Smooth muscle cell (in vitro differentiated cells): ENCODE measurements at regions not wholly inside any gene's neighbourhood (a gene's known extent, or its start where the extent isn't known, plus 50 kb on each side); places are given as distances from the start of the nearest gene placed in this dataset.

Experiments
- DNase-seq: peaks from one replicate; lab custom pipeline; 2025; ENCODE audit not compliant: unreplicated experiment; lab: John Stamatoyannopoulos, UW
- H2AFZ ChIP-seq: fragments of 200-600 bp; sonication (generic); 2 replicates; pipeline ENCODE4 v1.6.0; 2016; ENCODE audit warnings: antibody characterized with exemption, low read depth, mild to moderate bottlenecking
- H3F3A ChIP-seq: fragments of 200-600 bp; sonication (generic); 2 replicates; pipeline ENCODE4 v1.6.0; 2017; ENCODE audit warnings: antibody characterized with exemption, low read depth
- H3K27ac ChIP-seq: fragments of 200-600 bp; sonication (generic); 2 replicates; pipeline ENCODE4 v1.5.1; 2016; ENCODE audit warnings: low read depth, mild to moderate bottlenecking
- H3K27me3 ChIP-seq: fragments of 200-600 bp; sonication (generic); 2 replicates; pipeline ENCODE4 v1.6.1; 2016; ENCODE audit warnings: low read depth, mild to moderate bottlenecking
- H3K36me3 ChIP-seq: fragments of 200-600 bp; sonication (generic); 2 replicates; pipeline ENCODE4 v1.5.1; 2016; ENCODE audit warnings: low read depth
- H3K4me1 ChIP-seq: fragments of 200-600 bp; sonication (generic); 2 replicates; pipeline ENCODE4 v1.5.1; 2016; ENCODE audit warnings: low read depth
- H3K4me2 ChIP-seq: fragments of 200-600 bp; sonication (generic); 2 replicates; pipeline ENCODE4 v1.6.0; 2016; ENCODE audit warnings: mild to moderate bottlenecking
- H3K4me3 ChIP-seq: fragments of 200-600 bp; sonication (generic); 2 replicates; pipeline ENCODE4 v1.5.1; 2016; ENCODE audit warnings: mild to moderate bottlenecking
- H3K79me2 ChIP-seq: fragments of 200-600 bp; sonication (generic); 2 replicates; pipeline ENCODE4 v1.6.0; 2016; ENCODE audit warnings: low read depth, mild to moderate bottlenecking
- H3K9ac ChIP-seq: fragments of 200-600 bp; sonication (generic); 2 replicates; pipeline ENCODE4 v1.6.0; 2016; ENCODE audit warnings: low read depth
- H3K9me3 ChIP-seq: fragments of 200-600 bp; sonication (generic); replicated peaks from 2 replicates; pipeline ENCODE4 v1.5.1; 2016; ENCODE audit warnings: low read depth
- H4K20me1 ChIP-seq: fragments of 200-600 bp; sonication (generic); 2 replicates; pipeline ENCODE4 v1.6.0; 2016; ENCODE audit warnings: low read depth
- CTCF ChIP-seq: fragments of 200-600 bp; sonication (generic); IDR thresholded peaks from 2 replicates; pipeline ENCODE4 v1.5.1; 2017; ENCODE audit warnings: borderline replicate concordance, mild to moderate bottlenecking, antibody characterized with exemption; ENCODE audit not compliant: insufficient read depth, poor library complexity, severe bottlenecking
- WGBS: methylation state at CpG from one replicate; pipeline ENCODE4 v1.1.7; 2016; ENCODE audit warnings: low lambda C conversion rate; 5-methylcytosine and 5-hydroxymethylcytosine counted together

GRCh38 chr13:97616385-97616784 is 182.4 kb downstream of the RAP2A start:
- no peak for DNase-seq
- TF ChIP-seq CTCF, result no peak
- H2AFZ ChIP-seq, result no peak overlapping the region
- no peak overlapping the region for H3K9ac ChIP-seq
- H3F3A ChIP-seq, result no peaks in the 10 kb centered on the region
- H4K20me1 ChIP-seq, result no peaks in the 10 kb centered on the region
- no peaks in the 10 kb centered on the region for H3K9me3 ChIP-seq
- H3K27me3 ChIP-seq, result peaks cover 4% of the 10 kb centered on the region
- H3K36me3 ChIP-seq, result no peaks in the 10 kb centered on the region
- H3K4me2 ChIP-seq, result no peak overlapping the region
- no peak overlapping the region for H3K27ac ChIP-seq
- H3K4me1 ChIP-seq, result no peaks in the 10 kb centered on the region
- no peak overlapping the region for H3K4me3 ChIP-seq
- no peaks in the 10 kb centered on the region for H3K79me2 ChIP-seq

- H3K9me3 ChIP-seq, result no peaks in the 10 kb centered on the region
- 86% methylated on average over 15 of the region's 15 CpGs for WGBS
- H3K36me3 ChIP-seq, result no peaks in the 10 kb centered on the region
- no peak overlapping the region for H3K27ac ChIP-seq
- H3K4me2 ChIP-seq, result no peak overlapping the region
- H2AFZ ChIP-seq, result no peak overlapping the region
- H3K79me2 ChIP-seq, result no peaks in the 10 kb centered on the region
- no peak for TF ChIP-seq CTCF
- H3F3A ChIP-seq, result no peaks in the 10 kb centered on the region
- peaks cover 3% of the 10 kb centered on the region for H3K27me3 ChIP-seq
- no peak overlapping the region for H3K9ac ChIP-seq
- H3K4me1 ChIP-seq, result no peaks in the 10 kb centered on the region
- no peak for DNase-seq
- no peaks in the 10 kb centered on the region for H4K20me1 ChIP-seq
- H3K4me3 ChIP-seq, result no peak overlapping the region
Observed at GRCh38 chr13:97621025-97621424, 187.1 kb downstream of the RAP2A start.

GRCh38 chr13:97621631-97622030 is 187.7 kb downstream of the RAP2A start:
- H3K9me3 ChIP-seq, result no peaks in the 10 kb centered on the region
- H3K36me3 ChIP-seq, result no peaks in the 10 kb centered on the region
- 71% methylated on average over 10 of the region's 10 CpGs for WGBS
- TF ChIP-seq CTCF, result no peak
- H3K27ac ChIP-seq, result no peak overlapping the region
- no peaks in the 10 kb centered on the region for H3F3A ChIP-seq
- H3K4me1 ChIP-seq, result no peaks in the 10 kb centered on the region
- no peak overlapping the region for H2AFZ ChIP-seq
- H3K9ac ChIP-seq, result no peak overlapping the region
- no peak for DNase-seq
- H4K20me1 ChIP-seq, result no peaks in the 10 kb centered on the region
- H3K27me3 ChIP-seq, result no peaks in the 10 kb centered on the region
- H3K79me2 ChIP-seq, result no peaks in the 10 kb centered on the region
- no peak overlapping the region for H3K4me2 ChIP-seq
- no peak overlapping the region for H3K4me3 ChIP-seq

GRCh38 chr13:97627566-97627965 is 193.6 kb downstream of the RAP2A start:
- TF ChIP-seq CTCF, result no peak
- 14% methylated on average over 4 of the region's 4 CpGs for WGBS
- Histone ChIP-seq H3K27ac (no peak overlapping the region), H3F3A (no peaks in the 10 kb centered on the region), H3K9ac (no peak overlapping the region), H3K27me3 (no peaks in the 10 kb centered on the region), H2AFZ (no peak overlapping the region), H4K20me1 (no peaks in the 10 kb centered on the region), H3K79me2 (no peaks in the 10 kb centered on the region), H3K4me1 (no peaks in the 10 kb centered on the region), H3K4me3 (no peak overlapping the region), H3K9me3 (peaks cover 5% of the 10 kb centered on the region), H3K36me3 (no peaks in the 10 kb centered on the region), H3K4me2 (no peak overlapping the region)
- DNase-seq, result peak; percentile 6
